Loucy (cell line): ENCODE measurements at regions not wholly inside any gene's neighbourhood (a gene's known extent, or its start where the extent isn't known, plus 50 kb on each side); places are given as distances from the start of the nearest gene placed in this dataset.

Source experiments
- H2AFZ ChIP-seq: fragments of 200-600 bp; sonication (generic); 2 replicates; pipeline ENCODE4 v1.6.0; 2016; ENCODE audit warnings: antibody characterized with exemption, mild to moderate bottlenecking, low read length, moderate library complexity
- H3F3A ChIP-seq: fragments of 200-600 bp; 2 replicates; pipeline ENCODE4 v1.6.0; 2016; ENCODE audit warnings: antibody characterized with exemption, low read depth, mild to moderate bottlenecking
- H3K27me3 ChIP-seq: fragments of 200-600 bp; sonication (generic); 2 replicates; pipeline ENCODE4 v1.6.1; 2014; ENCODE audit warnings: low read length, mild to moderate bottlenecking; ENCODE audit not compliant: insufficient read depth, poor library complexity, severe bottlenecking
- H3K36me3 ChIP-seq: fragments of 200-600 bp; sonication (generic); 2 replicates; pipeline ENCODE4 v1.6.1; 2016; ENCODE audit warnings: low read length; ENCODE audit not compliant: insufficient read depth
- H3K4me1 ChIP-seq: fragments of 200-600 bp; sonication (generic); 2 replicates; pipeline ENCODE4 v1.5.1; 2014; ENCODE audit warnings: low read length, mild to moderate bottlenecking; ENCODE audit not compliant: insufficient read depth, poor library complexity, severe bottlenecking
- H3K4me2 ChIP-seq: fragments of 200-600 bp; sonication (generic); 2 replicates; pipeline ENCODE4 v1.6.0; 2014; ENCODE audit warnings: antibody characterized with exemption, low read length, low read depth, mild to moderate bottlenecking; ENCODE audit not compliant: poor library complexity, severe bottlenecking
- H3K4me3 ChIP-seq: fragments of 200-600 bp; sonication (generic); 2 replicates; pipeline ENCODE4 v1.5.1; 2014; ENCODE audit warnings: low read length, mild to moderate bottlenecking, mixed read lengths; ENCODE audit not compliant: poor library complexity, severe bottlenecking
- H3K79me2 ChIP-seq: fragments of 200-600 bp; sonication (generic); 2 replicates; pipeline ENCODE4 v1.6.1; 2014; ENCODE audit warnings: low read length; ENCODE audit not compliant: insufficient read depth
- H3K9ac ChIP-seq: fragments of 200-600 bp; sonication (generic); 2 replicates; pipeline ENCODE4 v1.6.0; 2014; ENCODE audit warnings: mild to moderate bottlenecking, low read depth, low read length, moderate library complexity; ENCODE audit not compliant: poor library complexity, severe bottlenecking
- H3K9me2 ChIP-seq: fragments of 200-600 bp; sonication (generic); replicated peaks from 2 replicates; pipeline ENCODE4 v1.6.1; 2016; ENCODE audit warnings: low read depth, low read length, mixed read lengths
- H3K9me3 ChIP-seq: fragments of 200-600 bp; sonication (generic); 2 replicates; pipeline ENCODE4 v1.6.1; 2014; ENCODE audit warnings: mild to moderate bottlenecking, antibody characterized with exemption, low read length, low read depth; ENCODE audit not compliant: insufficient read depth
- H4K20me1 ChIP-seq: fragments of 200-600 bp; sonication (generic); 2 replicates; pipeline ENCODE4 v1.6.0; 2014; ENCODE audit warnings: antibody characterized with exemption, low read length, mild to moderate bottlenecking; ENCODE audit not compliant: insufficient read depth, poor library complexity, severe bottlenecking
- EZH2phosphoT487 ChIP-seq: fragments of 200-600 bp; IDR thresholded peaks from 2 replicates; pipeline ENCODE4 v1.6.1; 2018; ENCODE audit warnings: antibody characterized with exemption, mild to moderate bottlenecking, moderate library complexity, borderline replicate concordance
- TF ChIP-seq, protein P1 (sequence below): fragments of 200-600 bp; sonication (generic); conservative IDR thresholded peaks from 2 replicates; pipeline ENCODE4 v1.5.1; 2014; ENCODE audit warnings: mild to moderate bottlenecking, antibody characterized with exemption, low read length

DNA sequence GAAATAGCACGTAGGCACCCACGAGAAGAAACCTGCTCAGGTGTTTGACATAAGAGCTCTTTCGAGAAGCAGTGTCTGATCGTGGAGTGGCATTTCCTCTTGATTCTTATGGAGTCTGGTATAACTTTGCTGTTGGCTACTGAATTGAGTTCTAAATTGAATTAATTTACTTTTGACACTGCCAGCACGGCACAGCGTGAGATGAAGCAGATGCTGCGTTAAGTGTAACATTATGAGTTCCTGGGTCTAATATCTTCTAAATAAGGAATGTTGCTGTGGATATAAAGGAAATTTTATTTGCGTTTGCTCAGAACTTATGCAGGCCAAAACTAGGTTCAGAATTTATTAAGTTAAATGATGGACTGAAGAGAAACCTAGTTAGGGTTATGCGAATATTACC, 919.9 kb downstream of the TUSC7 start:
- H4K20me1 ChIP-seq = no peaks in the 10 kb centered on the region
- no peaks in the 10 kb centered on the region for H3K4me1 ChIP-seq
- H3K4me3 ChIP-seq = no peak overlapping the region

DNA sequence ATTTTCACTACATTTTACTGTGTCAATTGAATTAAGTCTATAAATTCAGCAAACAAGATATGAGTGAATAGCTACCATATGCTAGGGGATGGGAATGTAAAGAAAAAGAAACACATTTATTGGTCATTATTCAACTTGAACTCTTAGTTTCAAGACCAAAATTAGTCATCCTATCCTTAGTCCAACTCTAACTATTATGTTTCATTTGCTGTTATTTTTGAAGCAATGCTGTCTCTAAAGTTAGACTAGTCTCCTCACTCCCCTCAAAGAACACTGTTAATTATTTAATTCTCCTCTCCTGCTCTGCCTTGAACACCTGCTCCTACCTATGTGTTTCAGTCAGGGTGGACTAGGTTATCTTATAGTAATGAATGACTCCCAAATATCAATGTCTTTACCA, 920.9 kb downstream of the TUSC7 start:
- no peaks in the 10 kb centered on the region for H3K9me3 ChIP-seq
- no peaks in the 10 kb centered on the region for H3K4me1 ChIP-seq
- no peaks in the 10 kb centered on the region for H3K36me3 ChIP-seq
- H3K27me3 ChIP-seq = no peaks in the 10 kb centered on the region
- H3K4me3 ChIP-seq = no peak overlapping the region
- no peak overlapping the region for H2AFZ ChIP-seq
- H3K4me2 ChIP-seq = no peak overlapping the region
- TF ChIP-seq EZH2phosphoT487 = no peak
- TF ChIP-seq, protein P1, sequence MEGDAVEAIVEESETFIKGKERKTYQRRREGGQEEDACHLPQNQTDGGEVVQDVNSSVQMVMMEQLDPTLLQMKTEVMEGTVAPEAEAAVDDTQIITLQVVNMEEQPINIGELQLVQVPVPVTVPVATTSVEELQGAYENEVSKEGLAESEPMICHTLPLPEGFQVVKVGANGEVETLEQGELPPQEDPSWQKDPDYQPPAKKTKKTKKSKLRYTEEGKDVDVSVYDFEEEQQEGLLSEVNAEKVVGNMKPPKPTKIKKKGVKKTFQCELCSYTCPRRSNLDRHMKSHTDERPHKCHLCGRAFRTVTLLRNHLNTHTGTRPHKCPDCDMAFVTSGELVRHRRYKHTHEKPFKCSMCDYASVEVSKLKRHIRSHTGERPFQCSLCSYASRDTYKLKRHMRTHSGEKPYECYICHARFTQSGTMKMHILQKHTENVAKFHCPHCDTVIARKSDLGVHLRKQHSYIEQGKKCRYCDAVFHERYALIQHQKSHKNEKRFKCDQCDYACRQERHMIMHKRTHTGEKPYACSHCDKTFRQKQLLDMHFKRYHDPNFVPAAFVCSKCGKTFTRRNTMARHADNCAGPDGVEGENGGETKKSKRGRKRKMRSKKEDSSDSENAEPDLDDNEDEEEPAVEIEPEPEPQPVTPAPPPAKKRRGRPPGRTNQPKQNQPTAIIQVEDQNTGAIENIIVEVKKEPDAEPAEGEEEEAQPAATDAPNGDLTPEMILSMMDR = no peak
- no peaks in the 10 kb centered on the region for H3F3A ChIP-seq
- no peaks in the 10 kb centered on the region for H3K9me2 ChIP-seq
- no peak overlapping the region for H3K9ac ChIP-seq
- no peaks in the 10 kb centered on the region for H4K20me1 ChIP-seq
- no peaks in the 10 kb centered on the region for H3K79me2 ChIP-seq

More for the DNA sequence above, 919.9 kb downstream of the TUSC7 start:
- Histone ChIP-seq H3K9ac (no peak overlapping the region), H3K4me2 (no peak overlapping the region), H3K27me3 (no peaks in the 10 kb centered on the region), H3K36me3 (no peaks in the 10 kb centered on the region), H3K9me2 (no peaks in the 10 kb centered on the region), H3F3A (no peaks in the 10 kb centered on the region), H3K9me3 (no peaks in the 10 kb centered on the region), H2AFZ (no peak overlapping the region), H3K79me2 (no peaks in the 10 kb centered on the region)
- TF ChIP-seq EZH2phosphoT487 = no peak
- TF ChIP-seq, protein P1 = no peak

DNA sequence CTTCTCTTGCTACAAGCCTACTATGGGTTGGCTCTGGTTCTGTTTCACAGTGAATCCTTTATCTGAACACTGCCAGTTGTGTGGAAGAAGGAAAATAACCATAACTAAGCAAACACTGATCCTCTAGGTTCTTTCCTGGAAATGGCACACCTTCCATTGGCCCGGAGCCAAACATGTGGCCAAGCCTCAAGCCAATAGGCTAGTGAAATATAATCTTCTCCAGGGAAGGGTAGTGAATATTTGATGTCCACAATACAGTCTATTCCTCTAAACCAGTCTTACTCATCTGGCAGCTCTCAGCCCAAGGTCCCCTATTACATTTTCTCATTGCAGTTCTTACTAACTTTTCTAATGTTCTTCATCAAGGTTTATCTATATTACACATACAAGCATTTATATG, 921.3 kb downstream of the TUSC7 start:
- no peaks in the 10 kb centered on the region for H4K20me1 ChIP-seq
- no peaks in the 10 kb centered on the region for H3K27me3 ChIP-seq
- no peak overlapping the region for H2AFZ ChIP-seq
- H3K4me1 ChIP-seq = no peaks in the 10 kb centered on the region
- no peaks in the 10 kb centered on the region for H3K9me2 ChIP-seq
- H3K36me3 ChIP-seq = no peaks in the 10 kb centered on the region
- H3K4me3 ChIP-seq = no peak overlapping the region
- H3K9ac ChIP-seq = no peak overlapping the region
- no peak overlapping the region for H3K4me2 ChIP-seq
- no peaks in the 10 kb centered on the region for H3K79me2 ChIP-seq
- no peaks in the 10 kb centered on the region for H3F3A ChIP-seq
- no peaks in the 10 kb centered on the region for H3K9me3 ChIP-seq
- TF ChIP-seq, protein P1 = no peak
- TF ChIP-seq EZH2phosphoT487 = no peak
